Fibroblast of lung (primary cell): ENCODE measurements at regions not wholly inside any gene's neighbourhood (a gene's known extent, or its start where the extent isn't known, plus 50 kb on each side); places are given as distances from the start of the nearest gene placed in this dataset.

Experiments
- EZH2 ChIP-seq: IDR thresholded peaks from 2 replicates; pipeline ENCODE4 v1.5.1; 2012; ENCODE audit warnings: low read length, control low read depth, mild to moderate bottlenecking; ENCODE audit errors: missing control alignments
- TF ChIP-seq, protein P1 (sequence below), 2 donors: IDR thresholded peaks in 1 of 2; conservative IDR thresholded peaks in 1 of 2; 1 replicate in 1 of 2; 2 replicates in 1 of 2; pipeline ENCODE4 v1.5.1; 2011 to 2012; ENCODE audit warnings: low read length in 2 of 2, control low read depth in 1 of 2, inconsistent platforms in 1 of 2, low read depth in 1 of 2, mild to moderate bottlenecking in 1 of 2

DNA sequence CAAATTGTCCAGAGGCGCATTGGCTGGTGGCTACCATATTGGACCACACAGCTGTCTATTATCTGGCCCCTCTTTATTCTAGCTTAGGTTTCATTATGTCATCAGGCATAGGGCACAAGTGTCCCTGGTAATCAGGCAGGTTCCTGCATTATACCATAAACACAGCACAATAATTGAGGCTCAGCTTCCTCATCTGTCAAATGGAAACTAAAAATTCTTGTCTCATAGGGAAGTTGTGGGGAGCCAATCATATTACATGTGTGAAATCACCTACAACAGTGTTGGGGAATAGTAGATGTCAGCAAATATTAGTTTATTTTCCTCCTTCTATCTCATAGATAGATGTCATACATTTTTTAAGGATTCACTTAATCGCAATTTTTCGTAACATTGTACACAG, 231.0 kb upstream of the SORL1-AS1 start:
- TF ChIP-seq, protein P1, sequence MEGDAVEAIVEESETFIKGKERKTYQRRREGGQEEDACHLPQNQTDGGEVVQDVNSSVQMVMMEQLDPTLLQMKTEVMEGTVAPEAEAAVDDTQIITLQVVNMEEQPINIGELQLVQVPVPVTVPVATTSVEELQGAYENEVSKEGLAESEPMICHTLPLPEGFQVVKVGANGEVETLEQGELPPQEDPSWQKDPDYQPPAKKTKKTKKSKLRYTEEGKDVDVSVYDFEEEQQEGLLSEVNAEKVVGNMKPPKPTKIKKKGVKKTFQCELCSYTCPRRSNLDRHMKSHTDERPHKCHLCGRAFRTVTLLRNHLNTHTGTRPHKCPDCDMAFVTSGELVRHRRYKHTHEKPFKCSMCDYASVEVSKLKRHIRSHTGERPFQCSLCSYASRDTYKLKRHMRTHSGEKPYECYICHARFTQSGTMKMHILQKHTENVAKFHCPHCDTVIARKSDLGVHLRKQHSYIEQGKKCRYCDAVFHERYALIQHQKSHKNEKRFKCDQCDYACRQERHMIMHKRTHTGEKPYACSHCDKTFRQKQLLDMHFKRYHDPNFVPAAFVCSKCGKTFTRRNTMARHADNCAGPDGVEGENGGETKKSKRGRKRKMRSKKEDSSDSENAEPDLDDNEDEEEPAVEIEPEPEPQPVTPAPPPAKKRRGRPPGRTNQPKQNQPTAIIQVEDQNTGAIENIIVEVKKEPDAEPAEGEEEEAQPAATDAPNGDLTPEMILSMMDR (conservative IDR thresholded peaks at IDR 0.05 in 1 of 2, IDR thresholded peaks at IDR 0.05 in 1 of 2; ENCODE audit: low read depth in 1 of 2, low read length in 2 of 2) = no peak
- no peak for TF ChIP-seq EZH2
